ENCODE measurements at regions not wholly inside any gene's neighbourhood (a gene's known extent, or its start where the extent isn't known, plus 50 kb on each side); places are given as distances from the start of the nearest gene placed in this dataset.

DNA sequence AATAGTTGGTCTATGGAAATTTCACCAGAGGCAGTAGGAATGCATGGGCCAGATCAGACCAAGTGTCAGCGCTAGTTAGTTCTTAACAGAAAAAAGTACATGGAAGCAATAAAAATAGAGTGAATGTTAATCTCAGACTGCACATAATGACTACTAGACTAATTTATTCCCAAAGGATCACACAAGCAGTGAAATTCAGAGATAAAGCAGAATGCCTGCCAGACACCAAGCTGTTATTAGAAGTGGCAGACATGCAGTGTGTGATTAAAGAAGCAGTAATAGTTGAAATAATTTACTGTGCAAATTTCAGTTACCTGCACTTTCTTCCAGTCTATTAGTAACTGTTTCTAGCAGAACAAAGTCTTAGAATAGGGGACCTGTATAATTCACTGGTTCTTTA lies 1024.2 kb downstream of the CDH9 start:
- Histone ChIP-seq H3K4me2 (ENCODE audit: insufficient read depth, low read length) (no peak overlapping the region), H2AFZ (ENCODE audit: low read depth, low read length) (no peak overlapping the region), H4K20me1 (replicated peaks; ENCODE audit: control insufficient read depth, extremely low read depth, insufficient read depth, low read length) (no peaks in the 10 kb centered on the region), H3K4me3 (replicated peaks in 1 of 3; ENCODE audit: insufficient read depth in 1 of 3, low read depth in 1 of 3, low read length in 3 of 3) (no peak overlapping the region), H3K27ac (ENCODE audit: insufficient read depth, low read depth, low read length) (no peak overlapping the region), H3K9me1 (replicated peaks; ENCODE audit: control insufficient read depth, extremely low read depth, insufficient read depth, low read length) (no peaks in the 10 kb centered on the region), H3K27me3 (ENCODE audit: control insufficient read depth in 2 of 2, insufficient read depth in 2 of 2, low read length in 2 of 2) (no peaks in the 10 kb centered on the region), H3K36me3 (ENCODE audit: control insufficient read depth in 2 of 2, extremely low read depth in 1 of 2, insufficient read depth in 2 of 2, low read length in 2 of 2) (no peaks in the 10 kb centered on the region), H3K9me3 (replicated peaks; ENCODE audit: control insufficient read depth, insufficient read depth, low read length) (no peaks in the 10 kb centered on the region), H3K4me1 (ENCODE audit: control insufficient read depth, extremely low read depth, insufficient read depth, low read length) (no peaks in the 10 kb centered on the region), H3K79me2 (ENCODE audit: control insufficient read depth, insufficient read depth, low read length) (no peaks in the 10 kb centered on the region), H3K9ac (replicated peaks; ENCODE audit: extremely low read depth, insufficient read depth, low read length) (no peak overlapping the region)
- no peak for FAIRE-seq
- BruUV-seq (replicated peaks), result no TSS peak
- dilution Hi-C loops (cut with MboI; ENCODE audit: extremely low pct_ligation_motif_present, low sequenced_read_pairs), result no loop called here
- CTCF ChIA-PET, result no interaction called here
- POLR2A ChIA-PET, result no interaction called here
- no peak for TF ChIP-seq GATA2 (IDR thresholded peaks at IDR 0.05; ENCODE audit: insufficient read depth, insufficient read length, low read depth, low read length)
- TF ChIP-seq POLR2A (IDR thresholded peaks at IDR 0.05; ENCODE audit: low read depth, low read length), result no peak
- no peak for TF ChIP-seq MYC (IDR thresholded peaks at IDR 0.05; ENCODE audit: low read depth, low read length)
- TF ChIP-seq POLR2AphosphoS5 (IDR thresholded peaks at IDR 0.05; ENCODE audit: insufficient read depth, low read depth, low read length), result no peak
- TF ChIP-seq FOS (IDR thresholded peaks at IDR 0.05; ENCODE audit: borderline replicate concordance, insufficient read depth, low read length), result no peak
- TF ChIP-seq JUN (IDR thresholded peaks at IDR 0.05; ENCODE audit: borderline replicate concordance, insufficient read depth, insufficient read length, low read depth), result no peak
- TF ChIP-seq, protein P1, sequence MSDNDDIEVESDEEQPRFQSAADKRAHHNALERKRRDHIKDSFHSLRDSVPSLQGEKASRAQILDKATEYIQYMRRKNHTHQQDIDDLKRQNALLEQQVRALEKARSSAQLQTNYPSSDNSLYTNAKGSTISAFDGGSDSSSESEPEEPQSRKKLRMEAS (IDR thresholded peaks at IDR 0.05; ENCODE audit: insufficient read depth, insufficient read length), result no peak
- no peak for TF ChIP-seq EZH2 (IDR thresholded peaks at IDR 0.05; ENCODE audit: borderline replicate concordance, low read depth, low read length, severe bottlenecking)
- TF ChIP-seq, protein P2, sequence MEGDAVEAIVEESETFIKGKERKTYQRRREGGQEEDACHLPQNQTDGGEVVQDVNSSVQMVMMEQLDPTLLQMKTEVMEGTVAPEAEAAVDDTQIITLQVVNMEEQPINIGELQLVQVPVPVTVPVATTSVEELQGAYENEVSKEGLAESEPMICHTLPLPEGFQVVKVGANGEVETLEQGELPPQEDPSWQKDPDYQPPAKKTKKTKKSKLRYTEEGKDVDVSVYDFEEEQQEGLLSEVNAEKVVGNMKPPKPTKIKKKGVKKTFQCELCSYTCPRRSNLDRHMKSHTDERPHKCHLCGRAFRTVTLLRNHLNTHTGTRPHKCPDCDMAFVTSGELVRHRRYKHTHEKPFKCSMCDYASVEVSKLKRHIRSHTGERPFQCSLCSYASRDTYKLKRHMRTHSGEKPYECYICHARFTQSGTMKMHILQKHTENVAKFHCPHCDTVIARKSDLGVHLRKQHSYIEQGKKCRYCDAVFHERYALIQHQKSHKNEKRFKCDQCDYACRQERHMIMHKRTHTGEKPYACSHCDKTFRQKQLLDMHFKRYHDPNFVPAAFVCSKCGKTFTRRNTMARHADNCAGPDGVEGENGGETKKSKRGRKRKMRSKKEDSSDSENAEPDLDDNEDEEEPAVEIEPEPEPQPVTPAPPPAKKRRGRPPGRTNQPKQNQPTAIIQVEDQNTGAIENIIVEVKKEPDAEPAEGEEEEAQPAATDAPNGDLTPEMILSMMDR (IDR thresholded peaks at IDR 0.05; ENCODE audit: extremely low read depth in 1 of 2, insufficient read depth in 1 of 2, low read depth in 1 of 2, low read length in 2 of 2), result no peak
- no peak for DNase-seq (ENCODE audit: low read depth, low spot score)
- intact Hi-C loops (cut with micrococcal nuclease), result no loop called here
